Peyer's patch (tissue), 4 donors: ENCODE measurements at regions not wholly inside any gene's neighbourhood (a gene's known extent, or its start where the extent isn't known, plus 50 kb on each side); places are given as distances from the start of the nearest gene placed in this dataset.

Experiments used
- CTCF ChIP-seq, 6 experiments: fragments of 450-650 bp in 4 of 6; fragments of 200-600 bp in 2 of 6; sonication (generic) in 1 of 6; IDR thresholded peaks; one replicate each; pipeline ENCODE4 v1.5.1; 2017 to 2019; ENCODE audit warnings: antibody characterized with exemption in 6 of 6, mild to moderate bottlenecking in 3 of 6, moderate library complexity in 1 of 6
- POLR2A ChIP-seq, 2 donors: fragments of 450-650 bp; IDR thresholded peaks; one replicate each; pipeline ENCODE4 v1.5.1; 2017; ENCODE audit warnings: antibody characterized with exemption in 2 of 2, mild to moderate bottlenecking in 2 of 2, moderate library complexity in 2 of 2

GRCh38 chr1:192066202-192066601 lies 92.1 kb upstream of the RGS18 start:
- TF ChIP-seq POLR2A (IDR thresholded peaks at IDR 0.05): no peak
- TF ChIP-seq CTCF (IDR thresholded peaks at IDR 0.05): no peak
